DMS153 (cell line): ENCODE measurements at regions not wholly inside any gene's neighbourhood (a gene's known extent, or its start where the extent isn't known, plus 50 kb on each side); places are given as distances from the start of the nearest gene placed in this dataset.
A peak's percentile ranks its signal among the peaks of the same experiment; 100 is the strongest.
"Not testable (repeated sequence)": the region's sequence is repeated elsewhere in the genome, so short reads cannot be mapped to it uniquely, and the experiment has no call there.

Source experiments
- DNase-seq: peaks from one replicate; lab custom pipeline; 2025; lab: John Stamatoyannopoulos, UW

- no peak for DNase-seq
These were observed 99.4 kb downstream of the SHANK2 start for GRCh38 chr11:71153005-71153390.

GRCh38 chr11:71152312-71153004 is 99.9 kb downstream of the SHANK2 start:
- not testable (repeated sequence) for DNase-seq

- no peak for DNase-seq
These were observed 100.8 kb downstream of the SHANK2 start for GRCh38 chr11:71151561-71151960.

GRCh38 chr11:71150859-71151258 is 101.5 kb downstream of the SHANK2 start:
- no peak for DNase-seq

GRCh38 chr11:71148716-71149115 is 103.7 kb downstream of the SHANK2 start:
- no peak for DNase-seq

- DNase-seq, result no peak
These were observed 105.0 kb downstream of the SHANK2 start for GRCh38 chr11:71147331-71147730.

GRCh38 chr11:71146846-71147245 is 105.5 kb downstream of the SHANK2 start:
- DNase-seq, result no peak

GRCh38 chr11:71145988-71146824 is 106.2 kb downstream of the SHANK2 start:
- no peak for DNase-seq

GRCh38 chr11:71145368-71145767 is 107.0 kb downstream of the SHANK2 start:
- no peak for DNase-seq

GRCh38 chr11:71144736-71145135 is 107.6 kb downstream of the SHANK2 start:
- no peak for DNase-seq

- DNase-seq, result no peak
These were observed 108.4 kb downstream of the SHANK2 start for GRCh38 chr11:71144010-71144409.

GRCh38 chr11:71140206-71140919 is 112.0 kb downstream of the SHANK2 start:
- DNase-seq, result peak; percentile 65

GRCh38 chr11:71139516-71140205 is 112.7 kb downstream of the SHANK2 start:
- peak; percentile 40 for DNase-seq

- no peak for DNase-seq
These were observed 113.5 kb downstream of the SHANK2 start for GRCh38 chr11:71138737-71139425.

GRCh38 chr11:71137376-71137775 is 115.0 kb downstream of the SHANK2 start:
- DNase-seq, result no peak

GRCh38 chr11:71136095-71136845 is 116.1 kb downstream of the SHANK2 start:
- DNase-seq, result no peak

GRCh38 chr11:71135112-71135511 is 117.3 kb downstream of the SHANK2 start:
- DNase-seq, result no peak

GRCh38 chr11:71133946-71134345 is 118.4 kb downstream of the SHANK2 start:
- DNase-seq, result no peak

- no peak for DNase-seq
These were observed 120.5 kb downstream of the SHANK2 start for GRCh38 chr11:71131861-71132260.

GRCh38 chr11:71130106-71130505 is 122.3 kb downstream of the SHANK2 start:
- no peak for DNase-seq

GRCh38 chr11:71129624-71130023 is 122.8 kb downstream of the SHANK2 start:
- DNase-seq, result no peak
